NCI-H2196 treated with DMSO at 0.1 percent for 48 hours (cell line): ENCODE measurements at regions not wholly inside any gene's neighbourhood (a gene's known extent, or its start where the extent isn't known, plus 50 kb on each side); places are given as distances from the start of the nearest gene placed in this dataset.
"Not testable (repeated sequence)": the region's sequence is repeated elsewhere in the genome, so short reads cannot be mapped to it uniquely, and the experiment has no call there.

Experiments
- DNase-seq: peaks from one replicate; lab custom pipeline; 2025; ENCODE audit not compliant: unreplicated experiment; lab: John Stamatoyannopoulos, UW

DNA sequence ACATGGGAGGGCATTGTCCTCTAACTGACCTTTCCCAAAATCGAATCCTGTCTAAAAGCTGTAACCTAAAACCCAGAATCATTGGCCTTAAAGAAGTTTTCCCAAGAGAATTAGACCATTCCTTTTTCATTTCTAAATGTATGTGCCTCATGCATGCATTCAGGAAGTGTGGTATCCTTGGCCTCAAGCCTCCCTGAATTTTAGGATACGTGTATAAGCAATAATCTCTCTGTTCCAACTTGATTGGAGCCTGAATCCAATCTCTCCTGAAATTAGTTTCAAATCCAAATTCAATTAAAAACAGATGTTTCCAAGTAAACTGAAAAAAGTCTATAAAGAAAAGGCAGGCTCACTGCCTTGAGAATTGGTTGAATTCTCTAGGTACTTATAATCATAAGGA lies 86.0 kb upstream of the VEPH1 start:
- no peak for DNase-seq

DNA sequence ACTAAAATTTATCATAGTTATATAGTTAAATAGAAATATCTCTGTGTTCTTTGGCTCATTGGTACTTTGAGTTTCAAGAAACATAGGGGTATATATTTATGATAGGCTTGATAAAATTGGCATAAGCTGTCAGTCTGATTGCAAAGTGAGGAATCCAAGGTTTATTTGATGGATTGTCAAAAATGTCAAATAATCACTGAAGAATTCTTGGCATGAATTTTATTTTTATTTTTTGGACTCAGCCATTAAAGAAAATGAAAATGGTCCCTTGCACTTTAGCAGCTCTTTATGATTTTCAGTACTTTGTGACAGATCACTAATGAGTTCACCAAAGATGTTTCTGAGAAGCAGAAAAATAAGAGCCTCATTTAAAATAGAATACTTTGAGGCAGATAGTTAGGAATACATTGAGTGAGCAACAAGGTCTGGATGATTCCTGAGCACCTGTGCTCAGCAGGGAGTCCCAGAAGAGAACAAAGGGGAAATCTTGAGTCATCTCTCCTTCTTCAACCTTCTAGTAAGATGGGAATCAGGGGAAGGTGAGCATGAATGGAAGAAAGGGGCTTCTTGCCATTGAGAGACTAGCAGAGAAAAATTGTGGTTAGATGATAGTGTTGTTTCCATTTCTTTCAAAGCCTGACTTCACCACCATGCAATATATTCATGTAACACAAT lies 85.3 kb upstream of the VEPH1 start:
- DNase-seq: no peak

DNA sequence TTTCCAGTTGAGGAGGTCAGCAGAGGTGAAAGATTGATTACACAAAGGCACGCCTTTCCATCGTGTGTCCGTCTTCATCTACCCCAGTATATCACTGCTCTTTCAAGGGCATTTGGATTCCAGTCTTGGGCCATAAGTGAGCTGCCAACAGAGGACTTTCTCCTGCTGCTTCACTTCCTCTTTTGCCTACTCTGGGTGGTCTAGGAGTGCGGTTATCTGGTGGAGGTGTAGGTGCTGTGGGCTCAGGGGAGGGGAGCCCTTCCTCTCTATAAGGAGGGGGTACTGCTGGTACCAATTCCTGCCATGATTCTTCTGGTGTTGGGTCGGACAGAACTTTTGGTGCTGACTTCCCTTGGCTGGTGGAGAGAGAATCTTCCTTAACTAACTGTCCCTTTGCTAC lies 83.1 kb upstream of the VEPH1 start:
- DNase-seq: no peak

DNA sequence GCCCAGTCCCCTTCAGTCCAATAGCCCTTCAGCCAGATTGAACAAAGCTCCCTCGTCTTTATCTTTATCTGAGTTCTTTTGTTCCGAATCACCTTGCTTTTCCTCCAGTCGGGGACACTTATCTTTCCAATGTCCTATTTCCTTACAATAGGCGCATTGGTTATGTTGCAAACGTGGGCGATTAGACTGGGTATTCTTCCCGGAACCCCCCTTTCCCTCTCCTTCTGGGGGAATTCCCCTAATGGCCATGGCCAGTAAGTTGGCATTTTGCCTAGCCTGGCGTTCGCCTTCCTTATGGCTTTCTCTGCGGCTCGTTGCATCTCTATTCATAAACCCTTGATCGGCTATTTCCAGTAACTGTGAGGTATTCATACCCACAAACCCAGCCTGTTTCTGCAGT lies 82.2 kb upstream of the VEPH1 start:
- DNase-seq: no peak

DNA sequence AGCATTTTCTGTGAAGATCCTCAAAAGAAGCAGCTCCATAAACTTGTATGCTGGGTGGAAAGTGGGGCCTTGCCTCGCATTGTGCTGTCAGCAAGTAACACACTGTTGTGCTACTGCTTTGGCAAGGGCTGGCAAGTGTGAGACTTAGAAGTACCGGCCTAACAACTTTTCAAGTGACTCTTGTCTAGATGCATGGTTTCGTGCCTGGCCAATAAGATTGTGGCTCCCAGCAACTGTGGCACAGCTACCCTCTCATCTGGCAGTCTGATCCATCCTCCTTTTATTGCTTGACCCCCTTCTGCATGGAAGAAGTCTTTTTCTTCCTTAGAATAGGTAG lies 79.4 kb upstream of the VEPH1 start:
- no peak for DNase-seq

DNA sequence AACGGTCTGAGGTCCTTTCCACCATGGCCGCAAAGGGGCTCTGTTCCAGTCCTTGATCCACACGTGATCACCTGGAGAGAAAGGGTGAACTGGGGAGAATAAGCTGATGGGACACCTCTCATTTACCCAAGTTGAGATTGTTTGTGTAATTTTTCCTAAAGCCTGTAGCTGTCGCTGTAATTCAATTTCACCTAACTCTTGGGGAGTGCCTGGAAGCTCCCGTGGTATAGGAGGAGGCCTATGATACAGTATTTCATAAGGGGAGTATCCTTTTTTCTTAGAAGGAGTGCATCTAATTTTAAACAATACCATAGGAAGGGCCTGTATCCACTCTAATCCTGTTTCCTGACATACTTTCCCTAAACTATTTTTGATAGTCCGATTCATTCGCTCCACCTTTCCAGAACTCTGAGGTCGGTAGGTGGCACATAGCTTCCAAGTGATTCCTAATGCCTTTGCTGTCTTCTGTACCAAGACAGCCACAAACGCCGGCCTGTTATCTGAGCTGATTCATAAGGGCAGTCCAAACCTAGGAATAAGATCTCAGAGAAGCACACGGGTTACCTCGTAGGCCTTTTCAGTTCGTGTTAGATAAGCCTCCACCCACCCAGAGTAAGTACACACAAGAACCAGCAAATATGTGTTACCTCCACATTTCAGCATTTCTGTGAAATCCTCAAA lies 78.9 kb upstream of the VEPH1 start:
- not testable (repeated sequence) for DNase-seq

DNA sequence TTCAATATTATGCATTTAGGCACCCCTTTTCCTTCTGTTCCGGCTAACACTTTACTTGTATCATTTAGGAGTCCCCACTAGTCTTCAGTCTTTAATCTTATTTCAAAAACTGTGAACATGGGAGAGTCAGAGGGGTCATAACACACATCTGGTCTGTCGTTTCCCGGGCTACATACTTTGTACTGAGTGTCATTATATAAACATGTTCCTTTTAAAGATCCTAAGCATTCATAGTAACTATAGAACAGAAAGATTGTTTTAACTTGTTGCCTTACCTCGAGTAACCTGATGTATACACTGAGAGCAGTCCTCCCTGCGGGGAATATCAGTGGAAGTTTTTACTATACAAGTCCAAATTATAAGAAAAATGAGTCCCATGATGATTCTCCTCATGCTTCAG lies 78.2 kb upstream of the VEPH1 start:
- no peak for DNase-seq

DNA sequence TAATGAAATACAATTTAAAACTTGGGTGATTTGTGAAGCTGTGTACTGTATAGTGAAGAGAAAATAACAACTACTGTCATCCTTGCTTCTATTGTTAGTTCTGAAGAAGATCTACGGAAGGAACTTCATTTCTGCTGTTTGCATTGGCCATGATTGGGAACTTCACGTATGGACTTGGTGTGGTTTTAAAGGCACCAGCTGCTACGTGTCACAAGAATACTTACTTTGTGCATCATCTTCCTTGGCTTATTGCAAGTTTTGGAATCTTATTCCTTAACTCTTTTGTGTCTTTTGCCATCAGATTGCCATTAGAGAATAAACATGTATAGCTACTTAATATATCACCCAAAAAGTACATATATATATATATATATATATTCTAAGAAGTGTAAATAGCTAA lies 75.0 kb upstream of the VEPH1 start:
- DNase-seq: no peak

DNA sequence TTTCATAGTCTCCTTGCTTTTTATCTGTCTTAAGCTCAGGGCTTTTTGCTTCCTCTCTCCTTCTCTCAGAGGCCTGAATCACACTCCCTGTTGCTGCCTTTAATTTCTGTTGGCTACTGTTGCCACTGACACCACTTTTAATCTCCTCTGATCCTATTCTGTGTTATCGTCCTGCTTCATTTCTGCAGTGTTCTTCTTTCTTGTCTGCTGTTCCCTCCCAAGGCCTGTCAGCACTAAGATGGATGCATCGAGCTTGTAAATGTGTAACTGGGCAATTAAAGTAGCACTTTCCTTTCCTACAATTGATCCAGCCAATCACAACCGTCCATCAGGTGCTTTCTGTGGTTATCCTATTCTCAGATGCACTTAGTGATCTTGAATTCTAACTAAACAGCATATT lies 71.3 kb upstream of the VEPH1 start:
- DNase-seq: no peak

DNA sequence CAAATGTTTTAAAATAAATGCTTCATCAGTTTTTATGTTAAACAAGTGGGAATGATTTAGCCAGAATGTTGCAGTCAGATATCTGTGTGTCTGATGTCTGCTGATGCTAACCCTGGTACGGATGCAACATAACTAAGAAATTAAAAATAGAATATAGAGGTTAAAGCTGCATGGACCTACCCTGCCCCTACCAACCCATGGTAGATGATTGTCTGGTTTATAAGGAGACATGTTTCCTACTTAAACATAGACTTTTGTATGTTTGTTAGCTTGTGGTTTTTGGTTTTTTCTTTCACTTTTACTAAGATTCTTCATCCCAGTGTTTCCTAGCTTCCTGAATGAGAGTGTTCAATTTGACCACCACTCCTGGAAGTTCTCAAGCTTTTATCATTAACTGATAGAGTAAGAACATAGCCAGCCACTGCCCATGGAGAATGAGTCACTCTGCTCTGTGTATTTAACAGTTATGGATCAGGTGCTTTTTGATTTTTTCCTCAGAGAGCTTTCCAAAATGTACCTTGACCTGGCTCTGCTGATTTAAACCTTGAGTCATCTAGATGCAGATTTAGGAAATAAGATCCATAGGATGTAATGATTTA lies 70.7 kb upstream of the VEPH1 start:
- DNase-seq: no peak

DNA sequence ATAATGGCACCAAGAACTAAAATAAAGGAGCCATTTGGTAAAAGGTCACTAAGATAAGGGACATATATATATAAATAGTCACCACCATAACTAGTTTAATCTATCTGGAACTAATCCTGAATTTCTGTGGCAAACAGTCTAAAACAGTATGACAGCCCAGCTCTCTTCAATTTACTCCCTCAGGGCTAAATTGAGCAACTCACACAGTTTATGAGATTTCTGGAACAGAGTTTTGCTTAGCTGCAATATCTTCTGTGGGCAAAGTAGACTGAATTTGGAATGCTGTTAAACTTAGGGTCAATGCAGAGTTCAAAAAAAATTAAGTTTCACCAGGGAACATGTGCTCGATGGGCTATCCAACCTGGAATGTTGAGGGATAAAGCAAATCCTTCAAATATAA lies 70.1 kb upstream of the VEPH1 start:
- no peak for DNase-seq

DNA sequence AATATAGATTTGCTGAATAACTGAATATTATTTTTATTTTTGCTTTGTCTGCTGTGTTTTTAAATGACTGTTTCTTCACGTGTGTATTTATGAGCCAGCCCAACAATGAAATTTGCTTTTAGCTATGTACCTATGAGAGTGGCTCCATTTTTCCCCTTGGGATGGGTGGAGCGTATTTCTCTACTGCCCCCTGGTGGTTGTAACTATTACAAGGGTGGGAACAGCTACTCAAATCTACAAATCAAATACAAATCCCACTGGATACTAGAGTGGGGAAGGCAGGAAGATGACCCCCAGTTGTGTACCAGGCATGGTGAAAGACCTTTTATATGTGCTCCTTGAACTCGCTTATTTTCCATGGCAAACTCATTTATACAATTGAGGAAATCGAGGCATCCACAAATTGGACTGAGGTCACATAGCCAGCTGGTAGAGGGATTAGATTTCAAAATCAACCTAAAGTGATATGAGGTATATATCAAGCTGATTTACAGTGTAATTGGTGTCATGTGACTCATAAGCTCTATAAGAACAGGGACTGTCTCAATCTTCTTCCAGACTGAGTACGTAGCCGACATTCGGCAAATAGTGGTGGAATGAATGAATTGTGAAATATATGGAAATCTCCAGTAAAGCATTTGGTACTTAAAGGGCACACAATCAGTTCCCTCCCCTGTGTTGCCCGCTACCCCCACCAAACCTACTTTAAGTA lies 69.5 kb upstream of the VEPH1 start:
- no peak for DNase-seq

DNA sequence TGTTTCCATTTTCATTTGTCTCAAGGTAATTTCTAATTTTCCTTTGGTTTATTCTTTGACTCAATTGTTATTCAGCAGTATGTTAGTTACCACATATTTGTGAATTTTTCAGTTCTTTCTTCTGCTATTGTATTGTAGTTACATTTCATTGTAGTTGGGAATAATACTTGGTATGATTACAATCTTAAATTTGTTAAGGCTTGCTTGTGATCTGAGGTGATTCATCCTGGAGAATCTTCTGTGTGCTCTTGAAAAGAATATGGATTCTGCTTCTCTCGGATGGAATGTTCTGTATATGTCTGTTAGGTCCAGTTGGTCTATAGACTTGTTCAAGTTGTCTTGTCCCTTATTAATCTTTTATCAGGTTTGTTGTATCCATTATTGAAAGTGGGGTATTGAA lies 63.4 kb upstream of the VEPH1 start:
- DNase-seq: no peak

DNA sequence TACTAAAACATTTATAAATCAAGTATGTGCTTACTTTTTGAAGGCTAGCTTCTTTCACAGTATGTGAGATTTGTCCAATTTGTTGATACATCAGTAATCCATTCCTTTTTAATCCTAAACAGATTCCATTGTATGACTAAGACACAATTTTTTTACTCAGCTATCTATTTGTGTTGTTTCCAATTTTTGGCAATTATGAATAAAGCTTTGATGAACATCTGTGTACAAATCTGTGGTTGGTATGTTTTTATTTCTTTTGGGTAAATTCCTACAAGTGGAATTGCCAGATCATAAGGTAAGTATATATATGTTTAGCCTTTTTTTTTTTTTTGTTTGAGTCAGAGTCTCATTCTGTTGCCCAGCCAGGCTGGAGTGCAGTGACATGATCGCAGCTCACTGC lies 56.2 kb upstream of the VEPH1 start:
- no peak for DNase-seq
